HPDE6-E6E7 (cell line): ENCODE measurements at regions not wholly inside any gene's neighbourhood (a gene's known extent, or its start where the extent isn't known, plus 50 kb on each side); places are given as distances from the start of the nearest gene placed in this dataset.

Experiments used
- DNase-seq: peaks from one replicate; pipeline ENCODE4 v3.0.0; 2011; ENCODE audit warnings: missing footprints; ENCODE audit errors: extremely low spot score

DNA sequence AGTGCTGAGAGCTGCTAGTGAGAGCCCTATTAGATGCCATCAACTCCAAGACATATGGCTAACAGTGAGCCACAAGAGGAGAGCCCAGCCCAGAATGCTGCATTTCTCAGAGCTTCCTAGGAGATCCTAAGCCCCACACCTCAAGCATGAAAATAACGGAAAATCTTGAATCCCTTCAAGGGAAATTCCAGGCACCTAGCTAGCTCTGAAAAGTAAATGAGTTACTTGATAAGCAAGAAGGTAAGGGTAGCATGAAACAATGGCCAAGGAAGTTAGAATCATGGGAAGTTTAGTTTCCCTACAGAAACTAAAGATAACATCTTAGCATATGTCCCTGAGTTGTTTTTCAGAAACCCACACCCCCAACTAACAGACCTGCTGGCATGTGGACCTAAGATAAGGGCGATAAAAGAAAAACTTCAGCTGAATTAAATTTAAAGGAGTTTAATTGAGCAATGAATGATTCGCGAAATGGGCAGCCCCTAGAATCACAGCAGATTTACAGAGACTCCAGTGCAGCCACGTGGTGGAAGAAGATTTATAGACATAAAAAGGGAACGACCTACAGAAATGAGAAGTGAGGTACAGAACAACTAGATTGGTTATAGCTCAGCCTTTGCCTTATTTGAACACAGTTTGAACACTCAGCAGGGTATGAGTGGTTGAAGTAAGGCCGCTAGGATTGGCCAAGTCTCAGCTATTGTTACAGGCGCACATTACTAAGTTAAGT is 301.3 kb upstream of the DACH1 start:
- no peak for DNase-seq

DNA sequence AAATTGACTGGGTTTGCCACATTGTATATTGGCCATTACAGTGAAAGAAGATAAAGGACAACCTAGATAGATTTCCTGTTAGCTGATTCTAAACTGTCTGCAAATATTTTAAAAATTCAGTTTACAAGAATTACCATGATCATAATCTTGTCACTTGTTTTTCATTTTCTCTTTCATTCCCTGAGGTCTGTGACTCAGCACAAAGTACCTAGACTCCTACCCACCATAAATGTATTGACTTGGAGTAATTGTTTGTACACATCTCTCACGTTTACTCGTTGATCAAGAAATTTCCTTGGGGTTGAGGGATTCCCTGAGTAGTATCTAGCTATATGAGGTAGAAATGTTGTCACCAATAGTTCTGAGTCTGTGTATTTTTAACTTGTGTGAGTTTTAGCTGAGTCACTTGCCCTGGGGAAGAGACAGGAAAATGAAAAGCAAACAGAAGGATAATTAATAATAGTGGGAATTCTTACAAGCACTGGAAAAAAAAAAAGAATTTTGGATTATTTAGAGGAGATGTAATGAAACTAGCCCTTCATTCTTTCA is 299.2 kb upstream of the DACH1 start:
- DNase-seq, result no peak

DNA sequence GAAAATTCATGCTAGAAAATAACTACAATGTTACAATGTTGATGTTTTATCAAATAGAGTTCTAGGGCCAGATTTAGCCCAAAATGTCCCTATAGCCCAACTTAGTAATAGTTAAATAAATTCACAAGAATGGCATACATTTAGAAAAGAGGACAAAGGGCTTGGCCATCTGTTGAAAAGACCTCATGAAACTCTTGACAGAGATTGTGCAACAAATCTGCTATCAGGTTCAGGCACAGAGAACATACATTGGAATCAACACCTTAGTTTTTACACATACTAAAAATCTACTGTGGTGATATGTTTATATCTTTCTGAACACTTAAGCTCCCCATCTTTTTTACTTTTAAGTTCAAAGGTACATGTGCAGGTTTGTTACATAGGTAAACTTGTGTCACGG is 298.3 kb upstream of the DACH1 start:
- no peak for DNase-seq

DNA sequence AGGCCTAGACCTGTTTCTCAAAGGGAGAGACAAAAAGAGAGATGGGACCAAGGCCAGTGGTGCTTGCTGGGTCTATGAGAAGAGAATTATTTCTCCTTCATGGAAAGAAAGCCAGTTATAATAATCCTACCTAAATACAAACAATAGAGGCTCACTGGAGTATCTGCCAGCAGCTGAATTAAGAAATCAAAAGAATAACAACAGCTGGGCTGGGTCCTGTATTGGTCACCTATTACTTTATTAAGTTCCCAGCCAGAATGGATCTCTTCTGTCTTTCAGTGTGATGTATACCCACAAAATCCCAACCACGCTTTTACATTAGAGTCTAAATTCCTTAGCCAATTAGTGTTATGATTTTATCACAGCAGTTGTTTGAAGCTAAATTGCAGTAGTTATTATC is 297.8 kb upstream of the DACH1 start:
- no peak for DNase-seq

DNA sequence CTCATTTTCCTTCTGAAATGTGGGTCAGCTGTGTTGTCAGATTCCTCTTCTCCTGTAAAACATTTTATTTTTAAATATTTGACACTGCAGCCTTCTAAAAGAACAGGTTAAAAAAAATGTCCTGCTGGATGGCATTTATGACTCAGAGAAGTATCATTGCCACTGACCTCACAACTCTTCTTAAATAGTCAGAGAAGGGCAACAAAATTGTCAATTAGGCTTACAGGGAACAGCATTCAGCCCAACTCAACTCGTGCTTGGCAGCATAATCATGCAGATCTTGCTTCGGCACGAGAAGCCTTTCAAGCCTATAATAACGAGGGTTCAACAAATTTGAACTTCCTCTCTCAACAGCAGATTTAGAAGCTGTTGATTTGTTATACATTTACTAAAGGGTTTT is 296.7 kb upstream of the DACH1 start:
- no peak for DNase-seq

DNA sequence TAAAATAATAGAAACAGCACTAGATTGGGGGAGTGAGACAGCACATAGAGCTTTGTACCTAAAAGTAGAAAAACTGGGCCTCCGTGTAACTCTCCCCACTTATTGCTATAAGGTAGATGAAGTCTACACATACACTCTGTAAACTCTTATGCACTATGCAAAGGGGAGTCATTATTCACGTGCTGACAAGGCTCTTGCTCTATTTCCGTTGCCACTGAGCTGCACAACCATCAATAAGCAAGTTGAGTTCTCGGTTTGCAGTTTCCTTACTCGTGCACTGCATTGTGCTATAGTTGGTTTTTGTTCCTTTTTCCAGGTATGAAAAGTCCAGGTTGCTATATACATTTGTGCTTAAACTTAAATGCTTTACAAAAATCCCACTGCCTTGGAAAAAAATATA is 294.0 kb upstream of the DACH1 start:
- no peak for DNase-seq

DNA sequence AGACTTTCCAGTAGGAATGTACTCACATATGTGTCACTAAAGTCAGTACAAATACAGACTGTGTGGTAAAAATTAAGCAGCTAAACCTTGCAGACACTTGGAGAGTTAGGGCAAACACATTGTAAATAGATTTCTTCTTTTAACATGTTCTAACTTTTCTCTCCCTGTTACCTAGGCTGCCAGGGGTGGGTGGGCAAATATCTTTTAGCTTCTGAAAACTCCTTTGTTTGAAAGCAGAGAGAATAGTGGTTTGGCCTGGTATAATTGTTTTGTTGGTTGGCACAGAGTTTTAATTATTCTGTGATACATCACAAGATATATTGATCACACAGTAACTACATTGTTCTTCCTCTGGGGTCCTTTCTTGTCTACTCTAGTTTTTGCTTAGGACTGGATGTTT is 289.8 kb upstream of the DACH1 start:
- DNase-seq, result no peak

DNA sequence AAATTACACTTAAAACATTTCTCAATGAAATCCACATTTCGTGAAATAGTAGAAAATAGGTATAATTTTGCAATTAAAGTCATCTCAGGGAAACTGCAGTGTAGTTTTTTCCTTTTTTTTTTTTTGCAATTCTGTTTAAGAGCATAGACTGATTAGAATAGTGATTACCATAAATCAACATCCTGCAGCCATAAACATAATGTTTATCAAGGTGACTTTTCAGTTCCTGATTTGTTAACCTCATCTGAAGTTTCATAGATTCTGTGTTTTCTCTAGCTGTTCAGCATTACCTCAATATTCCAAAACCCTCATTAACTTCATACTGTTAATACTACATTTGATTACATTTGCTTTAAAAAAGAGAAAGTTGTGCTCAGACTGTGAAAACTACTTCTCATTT is 286.3 kb upstream of the DACH1 start:
- no peak for DNase-seq

DNA sequence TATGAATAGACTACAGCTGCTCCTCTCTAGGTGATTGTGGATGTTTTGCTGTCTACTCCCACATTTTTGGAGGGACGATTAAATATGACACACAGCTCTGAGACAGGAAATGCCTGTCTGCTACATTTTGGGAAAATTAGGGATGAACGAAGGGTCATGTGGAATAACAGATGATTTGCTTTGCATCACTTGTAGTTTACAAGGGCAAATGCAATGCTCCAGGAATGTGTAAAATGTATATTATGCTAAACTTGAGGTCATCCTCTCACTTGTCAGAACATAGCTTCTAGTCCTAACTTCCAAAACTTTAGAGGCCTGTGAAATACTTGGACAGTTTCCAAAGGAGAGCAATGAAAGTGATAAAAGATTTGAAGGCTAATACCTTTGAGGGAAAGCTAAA is 284.2 kb upstream of the DACH1 start:
- no peak for DNase-seq

DNA sequence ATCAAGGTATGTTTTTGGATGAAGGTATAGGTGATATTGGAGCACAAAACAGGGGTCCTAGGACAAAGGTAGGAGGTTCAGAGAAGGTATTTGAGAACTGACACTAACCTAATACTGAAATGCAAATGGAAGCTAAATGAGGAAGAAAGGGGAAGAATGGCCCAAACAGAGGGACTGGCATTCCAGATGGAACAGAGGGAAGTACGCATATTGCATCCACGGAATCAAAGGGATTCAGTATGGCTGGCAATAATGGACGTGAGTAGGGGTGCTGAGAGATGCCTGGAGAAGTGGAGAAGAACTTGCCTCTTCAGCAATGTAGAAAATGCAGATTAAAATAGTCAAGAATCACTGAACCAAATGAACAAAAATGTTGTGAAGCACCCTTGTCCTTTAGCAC is 283.5 kb upstream of the DACH1 start:
- no peak for DNase-seq

DNA sequence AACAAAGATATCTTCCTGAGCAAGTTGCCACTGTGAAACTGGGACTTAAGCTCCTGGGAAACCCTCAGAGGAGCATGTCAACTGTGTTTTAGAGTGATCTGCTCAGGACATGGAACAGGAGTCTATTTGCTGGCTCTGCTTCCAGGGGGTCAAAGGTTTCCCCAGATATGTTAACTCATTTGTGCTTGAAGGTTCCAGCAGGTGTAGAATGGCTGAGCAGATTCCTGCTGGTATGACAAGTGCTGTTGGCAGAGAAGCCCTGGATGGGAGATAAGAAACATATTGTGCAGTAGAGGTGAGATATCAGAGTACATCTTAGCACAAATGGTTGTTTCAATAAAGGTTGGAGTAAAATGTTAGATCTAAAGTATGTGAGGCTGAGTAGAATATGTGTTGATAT is 282.7 kb upstream of the DACH1 start:
- no peak for DNase-seq

DNA sequence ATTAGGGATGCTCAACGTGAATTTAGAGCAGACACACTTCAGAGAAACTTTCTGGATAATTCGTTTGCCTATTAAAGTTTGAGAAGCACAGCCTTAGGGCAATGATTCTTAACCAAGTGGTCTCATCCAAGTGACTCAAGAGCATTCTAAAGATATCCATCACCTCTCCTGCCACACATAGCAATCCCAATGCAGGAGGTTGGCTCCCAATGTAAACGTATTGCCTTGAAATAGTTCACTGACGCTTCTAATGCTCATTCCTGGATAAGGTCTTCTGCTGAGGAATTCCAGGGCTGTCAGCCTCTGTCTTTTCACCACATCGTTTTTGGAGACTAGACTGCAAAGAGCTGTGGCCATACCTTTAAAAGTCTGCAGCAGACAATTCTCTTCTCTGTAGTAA is 279.8 kb upstream of the DACH1 start:
- no peak for DNase-seq

DNA sequence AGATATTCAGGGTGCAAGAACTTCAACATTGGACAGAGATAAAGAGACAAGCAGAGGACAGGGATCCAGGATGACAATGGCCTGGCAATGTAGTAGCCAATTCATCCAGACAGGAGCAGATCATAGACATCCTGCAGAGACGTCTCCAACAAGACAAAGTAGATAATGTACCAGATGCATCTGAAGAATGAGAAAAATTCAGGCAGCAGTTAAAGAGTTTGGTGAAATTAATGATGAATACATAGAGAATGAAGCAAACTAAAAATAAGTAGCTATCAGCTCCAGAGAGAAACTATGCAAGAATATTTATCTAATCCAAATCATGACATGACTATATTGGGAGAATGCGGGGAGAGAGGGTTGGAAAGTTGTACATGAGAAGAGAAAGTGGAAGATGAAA is 278.4 kb upstream of the DACH1 start:
- DNase-seq, result no peak

DNA sequence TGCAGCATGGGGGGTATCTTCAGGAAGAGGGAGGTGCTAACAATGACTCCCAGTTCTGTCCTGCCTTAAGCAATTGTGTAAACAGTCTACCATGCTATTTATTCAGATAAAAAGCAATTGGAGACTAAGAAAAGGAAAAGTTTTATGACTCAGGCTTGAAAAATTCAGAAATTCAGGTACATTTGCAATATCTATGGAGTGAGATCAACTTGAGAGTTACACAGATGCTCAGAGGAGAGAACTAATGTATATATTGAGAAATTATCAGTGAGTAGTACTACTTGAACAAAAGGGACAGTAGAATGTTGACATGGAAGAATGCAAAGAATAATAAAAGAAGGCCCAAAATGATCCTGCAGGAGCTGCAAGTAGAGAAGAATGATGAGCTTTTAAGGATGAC is 277.6 kb upstream of the DACH1 start:
- DNase-seq, result no peak

DNA sequence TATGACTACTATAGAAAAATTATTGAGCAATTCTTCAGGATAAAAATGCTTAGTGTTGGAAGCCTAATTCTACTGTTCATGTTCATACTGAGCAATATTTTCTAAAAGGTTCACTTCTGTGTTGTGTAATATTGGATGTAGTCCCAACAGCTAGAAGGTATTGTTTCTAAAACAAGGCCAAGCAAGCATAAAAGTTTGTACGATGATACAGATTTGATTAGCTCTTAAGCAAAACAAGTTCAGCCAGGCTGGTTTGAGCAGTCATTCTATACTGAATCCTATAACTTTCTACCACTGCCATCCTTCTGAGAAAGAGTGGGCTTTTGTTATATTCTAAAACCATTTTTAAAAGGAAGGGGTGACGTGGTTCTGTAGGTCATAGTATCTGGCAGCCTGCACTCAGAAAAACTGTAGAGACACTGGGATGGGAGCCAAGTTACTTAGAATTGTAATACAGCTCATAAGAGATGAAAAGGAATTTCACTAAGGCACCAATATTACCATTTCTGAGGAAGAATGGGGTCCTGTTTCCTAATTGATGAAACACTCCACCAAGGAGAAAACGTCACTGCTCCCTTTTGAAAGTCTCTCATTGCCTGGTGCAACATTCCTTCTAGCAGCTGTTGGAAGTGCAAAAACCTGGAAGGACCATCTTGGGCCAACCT is 275.0 kb upstream of the DACH1 start:
- DNase-seq, result no peak

DNA sequence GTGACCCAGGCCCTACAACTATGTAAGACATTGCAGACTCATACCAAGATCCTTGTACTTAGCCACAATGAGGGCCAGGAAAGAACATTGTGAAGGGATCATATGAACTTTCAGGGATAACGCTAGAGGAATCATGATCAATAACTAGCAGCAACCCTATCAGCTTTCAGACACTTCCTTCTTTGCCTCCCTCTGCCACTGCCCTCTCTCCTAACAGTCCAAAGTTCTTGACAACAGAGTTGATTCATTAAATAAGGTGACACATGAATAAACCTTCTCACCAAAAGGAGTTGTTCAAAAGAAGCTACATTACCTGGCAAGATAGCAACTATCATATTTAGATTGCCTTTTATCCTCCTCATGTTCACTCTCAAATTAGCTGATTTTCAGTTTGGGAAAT is 272.2 kb upstream of the DACH1 start:
- no peak for DNase-seq

DNA sequence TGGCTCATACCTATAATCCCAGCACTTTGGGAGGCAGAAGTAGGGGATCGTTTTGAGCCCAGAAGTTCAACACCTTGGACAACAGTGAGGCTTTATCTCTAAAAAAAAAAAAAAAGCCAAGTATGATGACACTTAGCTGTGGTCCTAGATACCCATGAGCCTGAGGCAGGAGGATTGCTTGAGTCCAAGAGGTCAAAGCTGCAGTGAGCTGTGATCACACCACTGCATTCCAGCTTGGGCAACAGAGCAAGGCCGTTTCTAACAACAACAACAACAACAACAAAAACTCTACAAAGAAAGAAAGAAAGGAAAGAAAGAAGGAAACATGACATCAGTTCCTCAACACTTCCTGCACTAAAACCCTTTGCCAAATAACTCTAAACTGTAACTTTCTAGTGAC is 265.1 kb upstream of the DACH1 start:
- DNase-seq, result no peak

DNA sequence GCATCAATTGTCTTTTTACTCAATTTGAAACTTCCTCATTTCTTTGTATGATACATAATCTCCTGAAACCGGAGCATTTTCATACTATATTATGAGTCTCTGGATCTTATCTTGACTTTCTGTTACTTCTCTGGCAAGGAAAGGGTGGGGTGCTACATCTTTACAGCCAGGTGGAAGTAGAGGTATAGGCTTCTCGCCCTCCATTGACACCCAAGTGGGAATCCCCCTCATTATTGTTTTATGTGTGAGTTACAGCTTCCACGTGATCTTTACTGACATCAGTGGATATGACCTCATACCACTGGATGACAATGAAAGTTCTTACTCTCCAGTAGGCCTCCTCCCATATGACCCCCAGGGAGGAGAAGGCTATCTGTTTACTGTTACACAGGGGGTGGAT is 262.1 kb upstream of the DACH1 start:
- DNase-seq, result no peak

DNA sequence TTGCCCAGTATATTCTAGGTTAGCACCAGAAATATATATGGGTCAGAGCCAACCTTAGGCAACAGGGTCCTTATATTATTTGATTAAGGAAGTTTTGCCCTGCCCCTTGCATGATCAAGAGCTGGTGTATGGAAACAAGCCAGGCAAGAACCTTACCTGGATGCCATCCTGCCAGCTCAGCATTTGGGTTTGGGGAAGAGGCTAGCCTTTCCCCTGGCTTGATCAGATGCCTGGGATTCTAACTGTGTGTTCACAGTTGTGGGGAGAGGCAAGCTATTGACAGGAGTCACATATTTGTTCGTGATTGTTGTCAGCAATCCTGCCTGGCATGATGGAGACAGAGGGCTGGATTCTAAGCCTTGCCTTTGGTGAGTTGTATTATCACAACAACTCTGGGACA is 260.0 kb upstream of the DACH1 start:
- DNase-seq, result no peak

DNA sequence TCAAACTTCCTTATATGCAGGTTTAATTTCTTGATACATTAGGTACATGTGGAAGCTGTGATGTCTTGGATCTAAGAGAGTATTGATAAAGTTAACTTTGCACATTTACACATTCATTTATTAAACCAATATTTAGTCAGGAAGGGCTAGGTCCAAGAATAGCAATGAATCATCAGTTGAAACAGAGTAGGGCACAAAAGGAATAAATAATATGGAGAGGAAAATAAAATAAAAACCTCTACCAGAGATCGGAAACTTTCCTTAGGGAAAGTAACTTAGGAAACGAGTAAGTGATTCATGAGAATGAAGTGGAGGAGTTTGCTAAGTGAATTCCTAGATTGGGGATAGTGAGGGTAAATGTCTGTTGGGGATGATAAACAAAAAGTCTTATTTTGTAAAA is 259.4 kb upstream of the DACH1 start:
- DNase-seq, result no peak

DNA sequence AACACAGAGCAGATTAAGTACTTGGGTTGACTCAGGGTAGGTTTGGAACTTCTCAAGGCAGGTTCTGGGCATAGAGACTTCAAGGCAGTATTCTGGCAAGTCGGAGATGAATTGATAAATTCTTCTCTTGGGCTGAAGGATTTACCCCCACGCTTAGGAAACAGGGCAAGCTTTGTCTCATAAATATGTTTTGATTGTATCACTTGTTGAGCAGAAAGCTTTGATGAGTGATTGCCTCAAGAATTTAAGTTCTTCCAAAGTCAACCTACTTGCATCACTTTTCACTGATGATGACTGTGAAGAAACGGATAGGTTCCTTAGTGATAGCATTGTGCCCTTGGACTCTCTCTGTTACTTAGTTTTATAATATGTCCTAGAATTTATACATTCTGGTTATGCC is 258.6 kb upstream of the DACH1 start:
- DNase-seq, result no peak

DNA sequence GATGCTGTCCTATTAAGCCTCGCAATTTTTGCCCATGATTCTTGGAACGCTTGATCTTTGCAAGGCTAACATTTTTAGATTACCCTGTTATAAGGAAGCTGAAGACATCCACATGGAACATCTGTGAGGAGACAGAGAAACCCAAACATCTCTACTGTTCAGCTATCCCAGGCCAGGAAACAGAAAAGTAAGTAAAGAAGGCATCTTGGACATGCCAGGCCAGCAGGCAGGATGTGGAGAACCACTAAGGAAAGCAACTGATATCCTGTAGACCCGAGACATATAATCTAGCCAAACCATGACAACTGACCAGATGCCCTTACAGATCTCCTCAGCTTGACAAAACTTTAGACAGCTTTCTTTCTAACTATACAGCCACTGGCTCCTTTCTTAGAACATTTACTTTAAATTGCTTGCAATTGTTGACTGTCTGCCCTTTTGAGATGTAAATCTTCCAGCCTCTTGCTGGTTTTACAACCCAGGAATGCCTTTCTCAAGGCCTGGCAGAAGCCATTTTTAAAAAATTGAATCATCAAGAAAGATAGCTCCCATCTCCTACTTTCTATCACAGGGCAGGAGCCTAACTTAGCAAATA is 255.8 kb upstream of the DACH1 start:
- DNase-seq, result no peak

DNA sequence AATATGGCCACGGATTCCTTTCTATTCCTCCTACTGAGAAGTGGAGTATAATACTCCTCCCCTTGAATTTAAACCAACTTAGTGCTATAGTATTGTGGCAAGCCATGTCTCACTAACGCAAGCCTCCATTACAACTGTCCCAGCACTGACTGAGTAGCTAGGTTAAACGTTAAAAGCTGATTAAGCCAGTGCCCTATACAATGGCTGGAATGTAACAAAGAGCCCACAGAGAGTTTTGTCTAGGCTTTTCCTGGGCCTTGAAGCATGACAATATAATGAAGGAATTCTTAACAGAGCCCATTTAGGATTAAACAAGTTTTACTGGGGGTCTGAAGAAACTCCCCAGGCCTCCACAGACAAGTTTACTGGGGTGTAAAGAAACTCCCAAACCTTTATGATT is 254.5 kb upstream of the DACH1 start:
- DNase-seq, result no peak
